GM23338 (cell line): ENCODE measurements at regions not wholly inside any gene's neighbourhood (a gene's known extent, or its start where the extent isn't known, plus 50 kb on each side); places are given as distances from the start of the nearest gene placed in this dataset.

Experiments
- CREB1 ChIP-seq: fragments of 250-450 bp; sonication (Bioruptor Pico); IDR thresholded peaks from 2 replicates; pipeline ENCODE4 v1.5.0; 2020; ENCODE audit warnings: low read depth, mild to moderate bottlenecking, moderate library complexity
- EZH2 ChIP-seq: fragments of 200-600 bp; sonication (generic); IDR thresholded peaks from one replicate; pipeline ENCODE4 v1.8.0; 2017; ENCODE audit warnings: antibody characterized with exemption, mild to moderate bottlenecking, low read depth; ENCODE audit not compliant: unreplicated experiment
- EZH2phosphoT487 ChIP-seq: fragments of 200-600 bp; sonication (generic); IDR thresholded peaks from one replicate; pipeline ENCODE4 v1.8.1; 2018; ENCODE audit warnings: antibody characterized with exemption; ENCODE audit not compliant: unreplicated experiment
- JUNB ChIP-seq: IDR thresholded peaks from one replicate; pipeline ENCODE4 v1.6.1; 2016; ENCODE audit warnings: antibody characterized with exemption; ENCODE audit not compliant: unreplicated experiment
- POLR2AphosphoS5 ChIP-seq: IDR thresholded peaks from 2 replicates; pipeline ENCODE4 v1.6.1; 2016; ENCODE audit warnings: antibody characterized with exemption, low read depth
- STAT1 ChIP-seq: IDR thresholded peaks from one replicate; pipeline ENCODE4 v1.6.1; 2016; ENCODE audit warnings: antibody characterized with exemption; ENCODE audit not compliant: unreplicated experiment
- ZNF114 ChIP-seq: fragments of 250-450 bp; sonication (Bioruptor Pico); IDR thresholded peaks from 2 replicates; pipeline ENCODE4 v1.5.0; 2020; ENCODE audit warnings: mild to moderate bottlenecking, moderate library complexity
- ZNF331 ChIP-seq: fragments of 250-450 bp; sonication (Bioruptor Pico); IDR thresholded peaks from 2 replicates; pipeline ENCODE4 v1.5.0; 2020; ENCODE audit warnings: low read depth, mild to moderate bottlenecking, moderate library complexity
- TF ChIP-seq, protein P1 (sequence below): IDR thresholded peaks from one replicate; pipeline ENCODE4 v1.6.1; 2018; ENCODE audit warnings: antibody characterized with exemption; ENCODE audit not compliant: unreplicated experiment
- TF ChIP-seq, protein P2 (sequence below), 2 experiments: fragments of 200-600 bp in 1 of 2; sonication (generic) in 1 of 2; conservative IDR thresholded peaks; 2 replicates each; pipeline versions ENCODE4 v1.5.1 to v1.6.1; 2016 to 2017; ENCODE audit warnings: antibody characterized with exemption in 2 of 2, low read depth in 2 of 2, mild to moderate bottlenecking in 2 of 2, moderate library complexity in 1 of 2
- TF ChIP-seq, protein P3 (sequence below): IDR thresholded peaks from 2 replicates; pipeline ENCODE4 v1.6.1; 2016; ENCODE audit warnings: antibody characterized with exemption

DNA sequence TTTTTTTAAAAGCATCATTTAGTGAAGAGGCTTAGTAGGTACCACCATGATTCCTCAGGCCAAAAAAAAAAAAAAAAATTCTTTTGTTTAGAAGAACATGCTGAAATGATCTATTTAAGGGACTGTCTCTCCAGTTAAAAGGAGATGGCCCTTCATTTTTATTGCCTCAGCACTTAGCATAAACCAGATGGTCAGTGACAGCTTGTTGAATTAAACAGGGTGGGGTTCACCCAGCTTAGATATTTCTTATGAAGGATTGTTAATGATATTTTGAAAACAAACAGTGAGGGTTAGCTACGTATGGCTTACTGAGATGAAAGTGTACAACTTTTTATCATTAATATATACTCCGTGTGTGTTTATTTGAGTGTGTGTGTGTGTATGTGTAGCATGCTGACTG is 203.7 kb downstream of the FAM181B start:
- TF ChIP-seq, protein P1, sequence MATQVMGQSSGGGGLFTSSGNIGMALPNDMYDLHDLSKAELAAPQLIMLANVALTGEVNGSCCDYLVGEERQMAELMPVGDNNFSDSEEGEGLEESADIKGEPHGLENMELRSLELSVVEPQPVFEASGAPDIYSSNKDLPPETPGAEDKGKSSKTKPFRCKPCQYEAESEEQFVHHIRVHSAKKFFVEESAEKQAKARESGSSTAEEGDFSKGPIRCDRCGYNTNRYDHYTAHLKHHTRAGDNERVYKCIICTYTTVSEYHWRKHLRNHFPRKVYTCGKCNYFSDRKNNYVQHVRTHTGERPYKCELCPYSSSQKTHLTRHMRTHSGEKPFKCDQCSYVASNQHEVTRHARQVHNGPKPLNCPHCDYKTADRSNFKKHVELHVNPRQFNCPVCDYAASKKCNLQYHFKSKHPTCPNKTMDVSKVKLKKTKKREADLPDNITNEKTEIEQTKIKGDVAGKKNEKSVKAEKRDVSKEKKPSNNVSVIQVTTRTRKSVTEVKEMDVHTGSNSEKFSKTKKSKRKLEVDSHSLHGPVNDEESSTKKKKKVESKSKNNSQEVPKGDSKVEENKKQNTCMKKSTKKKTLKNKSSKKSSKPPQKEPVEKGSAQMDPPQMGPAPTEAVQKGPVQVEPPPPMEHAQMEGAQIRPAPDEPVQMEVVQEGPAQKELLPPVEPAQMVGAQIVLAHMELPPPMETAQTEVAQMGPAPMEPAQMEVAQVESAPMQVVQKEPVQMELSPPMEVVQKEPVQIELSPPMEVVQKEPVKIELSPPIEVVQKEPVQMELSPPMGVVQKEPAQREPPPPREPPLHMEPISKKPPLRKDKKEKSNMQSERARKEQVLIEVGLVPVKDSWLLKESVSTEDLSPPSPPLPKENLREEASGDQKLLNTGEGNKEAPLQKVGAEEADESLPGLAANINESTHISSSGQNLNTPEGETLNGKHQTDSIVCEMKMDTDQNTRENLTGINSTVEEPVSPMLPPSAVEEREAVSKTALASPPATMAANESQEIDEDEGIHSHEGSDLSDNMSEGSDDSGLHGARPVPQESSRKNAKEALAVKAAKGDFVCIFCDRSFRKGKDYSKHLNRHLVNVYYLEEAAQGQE = no peak
- no peak for TF ChIP-seq POLR2AphosphoS5
- TF ChIP-seq, protein P2, sequence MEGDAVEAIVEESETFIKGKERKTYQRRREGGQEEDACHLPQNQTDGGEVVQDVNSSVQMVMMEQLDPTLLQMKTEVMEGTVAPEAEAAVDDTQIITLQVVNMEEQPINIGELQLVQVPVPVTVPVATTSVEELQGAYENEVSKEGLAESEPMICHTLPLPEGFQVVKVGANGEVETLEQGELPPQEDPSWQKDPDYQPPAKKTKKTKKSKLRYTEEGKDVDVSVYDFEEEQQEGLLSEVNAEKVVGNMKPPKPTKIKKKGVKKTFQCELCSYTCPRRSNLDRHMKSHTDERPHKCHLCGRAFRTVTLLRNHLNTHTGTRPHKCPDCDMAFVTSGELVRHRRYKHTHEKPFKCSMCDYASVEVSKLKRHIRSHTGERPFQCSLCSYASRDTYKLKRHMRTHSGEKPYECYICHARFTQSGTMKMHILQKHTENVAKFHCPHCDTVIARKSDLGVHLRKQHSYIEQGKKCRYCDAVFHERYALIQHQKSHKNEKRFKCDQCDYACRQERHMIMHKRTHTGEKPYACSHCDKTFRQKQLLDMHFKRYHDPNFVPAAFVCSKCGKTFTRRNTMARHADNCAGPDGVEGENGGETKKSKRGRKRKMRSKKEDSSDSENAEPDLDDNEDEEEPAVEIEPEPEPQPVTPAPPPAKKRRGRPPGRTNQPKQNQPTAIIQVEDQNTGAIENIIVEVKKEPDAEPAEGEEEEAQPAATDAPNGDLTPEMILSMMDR (conservative IDR thresholded peaks at IDR 0.05; ENCODE audit: low read depth in 2 of 2) = no peak
- TF ChIP-seq STAT1 = no peak
- no peak for TF ChIP-seq EZH2
- no peak for TF ChIP-seq EZH2phosphoT487
- no peak for TF ChIP-seq CREB1 (CRISPR knock-in tag)
- TF ChIP-seq JUNB = no peak
- TF ChIP-seq ZNF331 (CRISPR knock-in tag) = no peak
- TF ChIP-seq ZNF114 (CRISPR knock-in tag) = no peak
- TF ChIP-seq, protein P3, sequence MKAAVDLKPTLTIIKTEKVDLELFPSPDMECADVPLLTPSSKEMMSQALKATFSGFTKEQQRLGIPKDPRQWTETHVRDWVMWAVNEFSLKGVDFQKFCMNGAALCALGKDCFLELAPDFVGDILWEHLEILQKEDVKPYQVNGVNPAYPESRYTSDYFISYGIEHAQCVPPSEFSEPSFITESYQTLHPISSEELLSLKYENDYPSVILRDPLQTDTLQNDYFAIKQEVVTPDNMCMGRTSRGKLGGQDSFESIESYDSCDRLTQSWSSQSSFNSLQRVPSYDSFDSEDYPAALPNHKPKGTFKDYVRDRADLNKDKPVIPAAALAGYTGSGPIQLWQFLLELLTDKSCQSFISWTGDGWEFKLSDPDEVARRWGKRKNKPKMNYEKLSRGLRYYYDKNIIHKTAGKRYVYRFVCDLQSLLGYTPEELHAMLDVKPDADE = no peak
